Ishikawa (cell line): ENCODE measurements at regions not wholly inside any gene's neighbourhood (a gene's known extent, or its start where the extent isn't known, plus 50 kb on each side); places are given as distances from the start of the nearest gene placed in this dataset.

Source experiments
- CEBPB ChIP-seq: IDR thresholded peaks from 2 replicates; pipeline ENCODE4 v1.6.1; 2012
- EGR1 ChIP-seq: IDR thresholded peaks from 2 replicates; pipeline ENCODE4 v1.6.1; 2012
- EP300 ChIP-seq: IDR thresholded peaks from 2 replicates; pipeline ENCODE4 v1.6.1; 2012; ENCODE audit warnings: borderline replicate concordance
- FOXM1 ChIP-seq: IDR thresholded peaks from 2 replicates; pipeline ENCODE4 v1.6.1; 2012; ENCODE audit warnings: low read depth, borderline replicate concordance
- NFIC ChIP-seq: IDR thresholded peaks from 2 replicates; pipeline ENCODE4 v1.6.1; 2012
- RAD21 ChIP-seq: IDR thresholded peaks from 2 replicates; pipeline ENCODE4 v1.6.1; 2012; ENCODE audit warnings: low read depth
- TAF1 ChIP-seq: IDR thresholded peaks from 2 replicates; pipeline ENCODE4 v1.6.1; 2012; ENCODE audit warnings: low read depth, mild to moderate bottlenecking
- YY1 ChIP-seq: IDR thresholded peaks from 2 replicates; pipeline ENCODE4 v1.6.1; 2012; ENCODE audit warnings: low read depth
- TF ChIP-seq, protein P1 (sequence below): IDR thresholded peaks from 2 replicates; pipeline ENCODE4 v1.6.1; 2012; ENCODE audit warnings: low read depth, mild to moderate bottlenecking
- TF ChIP-seq, protein P2 (sequence below): IDR thresholded peaks from 2 replicates; pipeline ENCODE4 v1.6.1; 2012

DNA sequence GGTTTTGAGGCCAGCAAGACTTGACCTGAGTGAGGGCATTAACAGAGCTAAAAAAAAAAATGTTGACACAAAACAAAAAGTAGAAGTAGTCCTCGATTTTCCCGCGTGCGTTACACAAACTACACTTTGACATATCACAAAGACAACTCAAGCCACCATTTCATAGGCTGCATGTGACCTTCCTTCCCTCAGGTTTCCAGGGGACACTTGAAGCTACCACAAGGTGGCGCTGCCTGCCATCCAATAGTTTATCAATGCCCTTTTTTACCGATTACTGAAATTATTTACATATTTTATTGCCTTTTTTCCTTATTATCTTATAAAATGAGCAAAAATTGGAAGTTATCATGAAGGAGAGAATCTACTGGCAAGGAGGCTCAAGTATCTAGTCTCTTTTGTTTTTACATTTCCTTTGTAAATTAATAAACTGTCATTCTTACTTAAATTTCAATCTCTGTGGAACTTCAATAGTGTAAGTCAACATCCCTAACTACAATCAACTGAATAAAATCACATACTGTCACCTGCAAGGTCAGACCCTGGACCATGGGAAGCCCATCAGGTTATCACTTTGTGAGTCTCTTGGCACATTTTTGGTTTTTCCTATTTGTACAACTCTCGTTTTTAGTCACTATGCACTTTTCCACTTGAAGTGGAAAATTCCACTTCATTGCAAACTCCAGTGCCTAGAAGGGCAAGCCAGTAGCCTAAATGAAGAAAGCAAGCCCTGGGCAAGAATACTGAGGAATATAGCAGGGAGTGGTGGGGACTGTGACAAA, 84.6 kb upstream of the CPSF6 start:
- TF ChIP-seq, protein P1, sequence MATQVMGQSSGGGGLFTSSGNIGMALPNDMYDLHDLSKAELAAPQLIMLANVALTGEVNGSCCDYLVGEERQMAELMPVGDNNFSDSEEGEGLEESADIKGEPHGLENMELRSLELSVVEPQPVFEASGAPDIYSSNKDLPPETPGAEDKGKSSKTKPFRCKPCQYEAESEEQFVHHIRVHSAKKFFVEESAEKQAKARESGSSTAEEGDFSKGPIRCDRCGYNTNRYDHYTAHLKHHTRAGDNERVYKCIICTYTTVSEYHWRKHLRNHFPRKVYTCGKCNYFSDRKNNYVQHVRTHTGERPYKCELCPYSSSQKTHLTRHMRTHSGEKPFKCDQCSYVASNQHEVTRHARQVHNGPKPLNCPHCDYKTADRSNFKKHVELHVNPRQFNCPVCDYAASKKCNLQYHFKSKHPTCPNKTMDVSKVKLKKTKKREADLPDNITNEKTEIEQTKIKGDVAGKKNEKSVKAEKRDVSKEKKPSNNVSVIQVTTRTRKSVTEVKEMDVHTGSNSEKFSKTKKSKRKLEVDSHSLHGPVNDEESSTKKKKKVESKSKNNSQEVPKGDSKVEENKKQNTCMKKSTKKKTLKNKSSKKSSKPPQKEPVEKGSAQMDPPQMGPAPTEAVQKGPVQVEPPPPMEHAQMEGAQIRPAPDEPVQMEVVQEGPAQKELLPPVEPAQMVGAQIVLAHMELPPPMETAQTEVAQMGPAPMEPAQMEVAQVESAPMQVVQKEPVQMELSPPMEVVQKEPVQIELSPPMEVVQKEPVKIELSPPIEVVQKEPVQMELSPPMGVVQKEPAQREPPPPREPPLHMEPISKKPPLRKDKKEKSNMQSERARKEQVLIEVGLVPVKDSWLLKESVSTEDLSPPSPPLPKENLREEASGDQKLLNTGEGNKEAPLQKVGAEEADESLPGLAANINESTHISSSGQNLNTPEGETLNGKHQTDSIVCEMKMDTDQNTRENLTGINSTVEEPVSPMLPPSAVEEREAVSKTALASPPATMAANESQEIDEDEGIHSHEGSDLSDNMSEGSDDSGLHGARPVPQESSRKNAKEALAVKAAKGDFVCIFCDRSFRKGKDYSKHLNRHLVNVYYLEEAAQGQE: no peak
- TF ChIP-seq EGR1 (no peak), CEBPB (no peak), EP300 (no peak), TAF1 (no peak), FOXM1 (no peak), YY1 (0 out of 2 replicates have a peak, but pooled peaks have one; percentile 40), RAD21 (peak; percentile 94), NFIC (no peak)
- TF ChIP-seq, protein P2, sequence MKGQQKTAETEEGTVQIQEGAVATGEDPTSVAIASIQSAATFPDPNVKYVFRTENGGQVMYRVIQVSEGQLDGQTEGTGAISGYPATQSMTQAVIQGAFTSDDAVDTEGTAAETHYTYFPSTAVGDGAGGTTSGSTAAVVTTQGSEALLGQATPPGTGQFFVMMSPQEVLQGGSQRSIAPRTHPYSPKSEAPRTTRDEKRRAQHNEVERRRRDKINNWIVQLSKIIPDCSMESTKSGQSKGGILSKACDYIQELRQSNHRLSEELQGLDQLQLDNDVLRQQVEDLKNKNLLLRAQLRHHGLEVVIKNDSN: peak; percentile 88
